Caco-2 (cell line): ENCODE measurements at regions not wholly inside any gene's neighbourhood (a gene's known extent, or its start where the extent isn't known, plus 50 kb on each side); places are given as distances from the start of the nearest gene placed in this dataset.

Experiments
- BruUV-seq: library from RNA; stranded (reverse); fragments of 400-500 nt; replicated peaks from 2 replicates; lab custom pipeline; 2021; lab: Mats Ljungman, UMichigan
- CTCF ChIA-PET: fragments of 300-600 bp; sonication (Branson Sonifier 250); formaldehyde crosslinking; loops from one replicate; lab custom pipeline; 2022; ENCODE audit warnings: antibody characterized with exemption; lab: Charles Lee
- POLR2A ChIA-PET: fragments of 300-600 bp; sonication (Branson Sonifier 250); formaldehyde crosslinking; loops from one replicate; lab custom pipeline; 2022; ENCODE audit warnings: antibody characterized with exemption; lab: Charles Lee
- DNase-seq, 2 experiments: peaks; one replicate each; pipeline versions ENCODE4 v3.0.0 to v3.0.0-alpha.2; 2020 to 2022
- H3K27me3 ChIP-seq: replicated peaks from 2 replicates; pipeline ENCODE4 v1.6.0; 2011; ENCODE audit warnings: low read length; ENCODE audit not compliant: control insufficient read depth, insufficient read depth
- H3K36me3 ChIP-seq: 2 replicates; pipeline ENCODE4 v1.5.1; 2011; ENCODE audit warnings: low read length; ENCODE audit not compliant: control insufficient read depth, insufficient read depth
- H3K4me1 ChIP-seq: fragments of 250-450 bp; sonication (Bioruptor Pico); 2 replicates; pipeline ENCODE4 v1.5.1; 2020; ENCODE audit warnings: mild to moderate bottlenecking
- H3K4me3 ChIP-seq: 2 replicates; pipeline ENCODE4 v1.5.1; 2011; ENCODE audit warnings: low read depth, mild to moderate bottlenecking, control low read depth, low read length
- H3K9me3 ChIP-seq: fragments of 250-450 bp; sonication (Bioruptor Pico); 2 replicates; pipeline ENCODE4 v1.5.1; 2020; ENCODE audit warnings: mild to moderate bottlenecking, moderate library complexity
- H3K27ac Mint-ChIP-seq: one replicate; pipeline ENCODE4 v1.8.0; 2022; ENCODE audit warnings: mixed read lengths; ENCODE audit not compliant: unreplicated experiment
- H3K27me3 Mint-ChIP-seq: one replicate; pipeline ENCODE4 v1.8.0; 2022; ENCODE audit warnings: mixed read lengths; ENCODE audit not compliant: insufficient read depth, unreplicated experiment
- H3K36me3 Mint-ChIP-seq: one replicate; pipeline ENCODE4 v1.8.0; 2022; ENCODE audit warnings: mild to moderate bottlenecking, mixed read lengths; ENCODE audit not compliant: insufficient read depth, unreplicated experiment
- H3K4me1 Mint-ChIP-seq: one replicate; pipeline ENCODE4 v1.8.0; 2022; ENCODE audit warnings: low read depth, mixed read lengths; ENCODE audit not compliant: unreplicated experiment
- H3K4me3 Mint-ChIP-seq: one replicate; pipeline ENCODE4 v1.8.0; 2022; ENCODE audit warnings: mild to moderate bottlenecking, moderate library complexity, mixed read lengths; ENCODE audit not compliant: unreplicated experiment
- H3K9me3 Mint-ChIP-seq: one replicate; pipeline ENCODE4 v1.8.0; 2022; ENCODE audit warnings: mixed read lengths; ENCODE audit not compliant: unreplicated experiment
- intact Hi-C: fragments of 100-400 bp; cut with micrococcal nuclease; formaldehyde crosslinking; loops from one replicate; pipeline ENCODE4 v1.10.0; 2022; ENCODE audit not compliant: unreplicated experiment
- TF ChIP-seq, protein P1 (sequence below), 2 experiments: fragments of 200-600 bp in 1 of 2; IDR thresholded peaks; 1 replicate in 1 of 2; 2 replicates in 1 of 2; pipeline versions ENCODE4 v1.5.1 to v1.8.0; 2011 to 2022; ENCODE audit warnings: antibody characterized with exemption in 1 of 2, control low read depth in 1 of 2, inconsistent platforms in 1 of 2, low read depth in 1 of 2, low read length in 1 of 2, mild to moderate bottlenecking in 1 of 2, moderate library complexity in 1 of 2; ENCODE audit not compliant: insufficient read depth in 1 of 2, severe bottlenecking in 1 of 2, unreplicated experiment in 1 of 2

DNA sequence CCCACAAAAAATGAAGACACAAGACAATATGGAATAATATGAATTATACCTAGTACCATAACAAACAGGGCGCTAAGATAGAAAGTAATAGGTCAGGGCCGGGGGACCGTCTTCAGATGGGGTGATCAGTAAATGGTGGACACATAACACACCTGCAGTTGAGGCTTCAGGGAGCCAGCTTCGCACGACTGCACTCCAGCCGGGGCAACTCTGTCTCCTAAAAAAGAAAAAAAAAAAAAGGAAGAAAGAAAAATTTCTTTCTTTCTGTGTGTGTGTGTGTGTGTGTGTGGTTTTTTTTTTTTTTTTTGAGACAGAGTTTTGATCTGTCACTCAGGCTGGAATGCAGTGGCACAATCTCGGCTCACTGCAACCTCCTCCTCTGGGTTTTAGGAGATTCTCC is 75.0 kb upstream of the HSPA9 start:
- Histone ChIP-seq H3K4me3 (no peak overlapping the region), H3K4me1 (peaks cover 23% of the 10 kb centered on the region), H3K36me3 (no peaks in the 10 kb centered on the region), H3K9me3 (no peaks in the 10 kb centered on the region), H3K27me3 (no peaks in the 10 kb centered on the region)
- DNase-seq: no peak
- no peaks in the 10 kb centered on the region for H3K9me3 Mint-ChIP-seq
- no TSS peak for BruUV-seq
- TF ChIP-seq, protein P1, sequence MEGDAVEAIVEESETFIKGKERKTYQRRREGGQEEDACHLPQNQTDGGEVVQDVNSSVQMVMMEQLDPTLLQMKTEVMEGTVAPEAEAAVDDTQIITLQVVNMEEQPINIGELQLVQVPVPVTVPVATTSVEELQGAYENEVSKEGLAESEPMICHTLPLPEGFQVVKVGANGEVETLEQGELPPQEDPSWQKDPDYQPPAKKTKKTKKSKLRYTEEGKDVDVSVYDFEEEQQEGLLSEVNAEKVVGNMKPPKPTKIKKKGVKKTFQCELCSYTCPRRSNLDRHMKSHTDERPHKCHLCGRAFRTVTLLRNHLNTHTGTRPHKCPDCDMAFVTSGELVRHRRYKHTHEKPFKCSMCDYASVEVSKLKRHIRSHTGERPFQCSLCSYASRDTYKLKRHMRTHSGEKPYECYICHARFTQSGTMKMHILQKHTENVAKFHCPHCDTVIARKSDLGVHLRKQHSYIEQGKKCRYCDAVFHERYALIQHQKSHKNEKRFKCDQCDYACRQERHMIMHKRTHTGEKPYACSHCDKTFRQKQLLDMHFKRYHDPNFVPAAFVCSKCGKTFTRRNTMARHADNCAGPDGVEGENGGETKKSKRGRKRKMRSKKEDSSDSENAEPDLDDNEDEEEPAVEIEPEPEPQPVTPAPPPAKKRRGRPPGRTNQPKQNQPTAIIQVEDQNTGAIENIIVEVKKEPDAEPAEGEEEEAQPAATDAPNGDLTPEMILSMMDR (IDR thresholded peaks at IDR 0.05; ENCODE audit: insufficient read depth in 1 of 2, low read depth in 1 of 2, low read length in 1 of 2, severe bottlenecking in 1 of 2, unreplicated experiment in 1 of 2): no peak
- POLR2A ChIA-PET: no interaction called here
- no peak overlapping the region for H3K27ac Mint-ChIP-seq
- intact Hi-C loops: loop anchor here (5.0 kb wide), 1 partner anchor 102 kb away; the partner anchor contains the start of gene CTNNA1
- CTCF ChIA-PET: interaction anchor here (0.7 kb wide), 1 partner anchor 548 kb away, joined by 3 read pairs; no protein-coding TSS in a partner anchor
- H3K36me3 Mint-ChIP-seq: no peaks in the 10 kb centered on the region
- peaks cover 7% of the 10 kb centered on the region for H3K4me1 Mint-ChIP-seq
- H3K27me3 Mint-ChIP-seq: no peaks in the 10 kb centered on the region
- H3K4me3 Mint-ChIP-seq: no peak overlapping the region

DNA sequence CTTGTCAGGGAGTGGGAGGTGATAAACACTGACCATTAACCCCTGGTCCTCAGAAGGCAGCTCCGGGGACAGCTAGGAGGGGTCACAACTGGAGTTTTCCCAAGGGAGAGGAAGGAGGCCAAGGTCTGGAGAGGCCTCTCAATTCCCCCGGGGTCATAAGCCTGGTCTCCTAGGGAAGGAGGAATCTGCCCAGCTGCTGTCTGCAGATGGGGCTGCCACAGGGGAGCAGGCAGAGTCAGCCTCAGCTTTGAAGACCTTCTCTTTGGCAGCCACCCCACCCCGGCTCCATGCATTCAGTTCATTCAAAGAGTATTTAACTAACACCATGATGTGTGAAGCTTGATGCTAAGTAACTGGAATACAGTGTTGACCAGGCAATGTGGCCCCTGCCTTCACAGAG is 74.6 kb upstream of the HSPA9 start:
- BruUV-seq: no TSS peak
- H3K27me3 Mint-ChIP-seq: no peaks in the 10 kb centered on the region
- peaks cover 3% of the 10 kb centered on the region for H3K4me1 Mint-ChIP-seq
- CTCF ChIA-PET: interaction anchor here (0.7 kb wide), 1 partner anchor 120 kb away, joined by 5 read pairs; no protein-coding TSS in a partner anchor
- H3K4me3 Mint-ChIP-seq: no peak overlapping the region
- H3K4me1 ChIP-seq: peaks cover 22% of the 10 kb centered on the region
- intact Hi-C loops: loop anchor here (5.0 kb wide), 1 partner anchor 103 kb away; the partner anchor contains the start of gene CTNNA1
- H3K36me3 ChIP-seq: no peaks in the 10 kb centered on the region
- H3K36me3 Mint-ChIP-seq: no peaks in the 10 kb centered on the region
- POLR2A ChIA-PET: no interaction called here
- DNase-seq: no peak
- H3K4me3 ChIP-seq: no peak overlapping the region
- no peaks in the 10 kb centered on the region for H3K9me3 ChIP-seq
- no peaks in the 10 kb centered on the region for H3K27me3 ChIP-seq
- no peaks in the 10 kb centered on the region for H3K9me3 Mint-ChIP-seq
- H3K27ac Mint-ChIP-seq: no peak overlapping the region
- TF ChIP-seq, protein P1 (IDR thresholded peaks at IDR 0.05; ENCODE audit: insufficient read depth in 1 of 2, low read depth in 1 of 2, low read length in 1 of 2, severe bottlenecking in 1 of 2, unreplicated experiment in 1 of 2): no peak

DNA sequence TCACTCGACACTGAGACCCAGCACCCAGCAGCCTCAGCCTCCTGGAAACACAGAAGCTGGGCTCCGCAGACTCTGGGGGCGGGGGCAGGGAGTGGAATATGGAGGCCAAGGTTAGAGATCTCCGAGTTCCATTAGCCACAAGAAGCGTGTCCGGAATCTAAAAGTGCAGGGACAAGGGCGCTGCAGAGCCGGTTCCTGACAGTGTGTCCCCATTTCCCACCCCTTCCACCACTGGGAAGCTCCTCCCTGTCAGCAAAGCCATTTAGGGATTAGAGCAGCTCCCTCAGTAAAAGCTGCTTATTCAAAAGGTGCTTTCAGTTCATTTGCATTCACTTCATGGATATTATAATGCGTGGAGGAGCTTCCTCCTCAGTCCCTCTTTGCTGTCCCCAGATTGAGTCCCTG is 74.1 kb upstream of the HSPA9 start:
- intact Hi-C loops: no loop called here
- TF ChIP-seq, protein P1 (IDR thresholded peaks at IDR 0.05; ENCODE audit: insufficient read depth in 1 of 2, low read depth in 1 of 2, low read length in 1 of 2, severe bottlenecking in 1 of 2, unreplicated experiment in 1 of 2): no peak
- H3K4me1 Mint-ChIP-seq: no peaks in the 10 kb centered on the region
- no peak overlapping the region for H3K27ac Mint-ChIP-seq
- ChIA-PET POLR2A (no interaction called here), CTCF (interaction anchor here (0.7 kb wide), 1 partner anchor 121 kb away, joined by 5 read pairs; no protein-coding TSS in a partner anchor)
- no peak overlapping the region for H3K4me3 ChIP-seq
- BruUV-seq: no TSS peak
- no peaks in the 10 kb centered on the region for H3K36me3 ChIP-seq
- H3K9me3 Mint-ChIP-seq: no peaks in the 10 kb centered on the region
- DNase-seq: no peak
- H3K27me3 Mint-ChIP-seq: no peaks in the 10 kb centered on the region
- H3K4me3 Mint-ChIP-seq: no peak overlapping the region
- no peaks in the 10 kb centered on the region for H3K36me3 Mint-ChIP-seq
- H3K4me1 ChIP-seq: peaks cover 20% of the 10 kb centered on the region
- H3K27me3 ChIP-seq: no peaks in the 10 kb centered on the region
- no peaks in the 10 kb centered on the region for H3K9me3 ChIP-seq
